H1 (cell line): ENCODE measurements at regions not wholly inside any gene's neighbourhood (a gene's known extent, or its start where the extent isn't known, plus 50 kb on each side); places are given as distances from the start of the nearest gene placed in this dataset.

ENCODE experiments used
- BCL11A ChIP-seq, 2 experiments: IDR thresholded peaks; one replicate each; pipeline ENCODE4 v1.6.1; 2011; ENCODE audit warnings: low read depth in 2 of 2, low read length in 2 of 2, mild to moderate bottlenecking in 2 of 2
- CBX8 ChIP-seq: fragments of 300-800, 300-1000 bp; sonication (generic); IDR thresholded peaks from 2 replicates; pipeline ENCODE4 v1.7.1; 2016; ENCODE audit warnings: low read depth, low read length, borderline replicate concordance
- YY1 ChIP-seq: IDR thresholded peaks from 2 replicates; pipeline ENCODE4 v1.6.1; 2011; ENCODE audit warnings: low read depth, mild to moderate bottlenecking, low read length
- TF ChIP-seq, protein P1 (sequence below), 3 experiments: IDR thresholded peaks; 1 replicate in 2 of 3; 2 replicates in 1 of 3; pipeline versions ENCODE4 v1.5.1 to v1.6.1; 2011; ENCODE audit warnings: low read length in 3 of 3, mild to moderate bottlenecking in 3 of 3, inconsistent platforms in 2 of 3, low read depth in 1 of 3, moderate library complexity in 1 of 3; ENCODE audit not compliant: insufficient read depth in 1 of 3; ENCODE audit errors: control extremely low read depth in 1 of 3
- TF ChIP-seq, protein P2 (sequence below): IDR thresholded peaks from 2 replicates; pipeline ENCODE4 v1.6.1; 2012; ENCODE audit warnings: inconsistent platforms

DNA sequence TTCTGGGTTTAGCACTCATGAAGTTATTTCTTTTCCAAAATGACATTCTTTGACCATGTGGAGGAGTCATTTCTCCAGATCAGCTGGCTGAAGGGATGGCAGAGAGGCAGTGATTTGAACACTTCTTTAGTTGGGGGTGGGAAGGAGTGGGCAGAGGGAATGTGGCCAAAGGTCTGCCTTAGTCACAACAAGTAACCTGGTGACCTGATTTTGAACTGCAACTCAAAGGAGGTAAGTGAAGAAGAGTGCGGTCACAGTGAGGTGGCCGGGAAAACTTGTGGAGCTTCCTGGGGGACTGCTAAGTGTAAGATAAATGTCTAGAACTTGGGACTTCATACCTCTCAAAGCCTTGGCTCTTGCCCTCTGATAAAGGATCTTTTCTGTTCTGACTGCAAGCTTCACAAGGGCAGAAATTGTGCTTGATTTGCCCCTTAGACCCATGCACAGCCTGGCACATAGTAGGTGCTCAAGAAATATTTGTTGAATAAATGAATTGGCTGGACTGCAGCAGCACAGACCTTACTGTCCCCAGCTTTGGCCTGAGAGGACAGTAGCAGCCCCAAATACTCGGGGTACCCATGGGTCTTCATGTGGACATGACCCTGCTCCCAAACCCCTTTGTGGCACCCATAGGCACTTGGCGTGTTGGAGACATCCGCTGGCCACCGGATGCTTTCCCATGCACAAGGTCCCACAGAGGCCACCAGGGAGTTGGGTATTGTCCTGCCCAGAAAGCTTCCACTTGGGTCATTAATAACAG, 99.0 kb upstream of the ALX4 start (continued):
- TF ChIP-seq, protein P1, sequence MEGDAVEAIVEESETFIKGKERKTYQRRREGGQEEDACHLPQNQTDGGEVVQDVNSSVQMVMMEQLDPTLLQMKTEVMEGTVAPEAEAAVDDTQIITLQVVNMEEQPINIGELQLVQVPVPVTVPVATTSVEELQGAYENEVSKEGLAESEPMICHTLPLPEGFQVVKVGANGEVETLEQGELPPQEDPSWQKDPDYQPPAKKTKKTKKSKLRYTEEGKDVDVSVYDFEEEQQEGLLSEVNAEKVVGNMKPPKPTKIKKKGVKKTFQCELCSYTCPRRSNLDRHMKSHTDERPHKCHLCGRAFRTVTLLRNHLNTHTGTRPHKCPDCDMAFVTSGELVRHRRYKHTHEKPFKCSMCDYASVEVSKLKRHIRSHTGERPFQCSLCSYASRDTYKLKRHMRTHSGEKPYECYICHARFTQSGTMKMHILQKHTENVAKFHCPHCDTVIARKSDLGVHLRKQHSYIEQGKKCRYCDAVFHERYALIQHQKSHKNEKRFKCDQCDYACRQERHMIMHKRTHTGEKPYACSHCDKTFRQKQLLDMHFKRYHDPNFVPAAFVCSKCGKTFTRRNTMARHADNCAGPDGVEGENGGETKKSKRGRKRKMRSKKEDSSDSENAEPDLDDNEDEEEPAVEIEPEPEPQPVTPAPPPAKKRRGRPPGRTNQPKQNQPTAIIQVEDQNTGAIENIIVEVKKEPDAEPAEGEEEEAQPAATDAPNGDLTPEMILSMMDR (IDR thresholded peaks at IDR 0.05; ENCODE audit: control extremely low read depth in 1 of 3, insufficient read depth in 1 of 3, low read depth in 1 of 3, low read length in 3 of 3) = no peak
- TF ChIP-seq, protein P2, sequence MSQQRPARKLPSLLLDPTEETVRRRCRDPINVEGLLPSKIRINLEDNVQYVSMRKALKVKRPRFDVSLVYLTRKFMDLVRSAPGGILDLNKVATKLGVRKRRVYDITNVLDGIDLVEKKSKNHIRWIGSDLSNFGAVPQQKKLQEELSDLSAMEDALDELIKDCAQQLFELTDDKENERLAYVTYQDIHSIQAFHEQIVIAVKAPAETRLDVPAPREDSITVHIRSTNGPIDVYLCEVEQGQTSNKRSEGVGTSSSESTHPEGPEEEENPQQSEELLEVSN = no peak
- no peak for TF ChIP-seq YY1
- TF ChIP-seq BCL11A (IDR thresholded peaks at IDR 0.05; ENCODE audit: low read depth in 2 of 2, low read length in 2 of 2) = no peak
- no peak for TF ChIP-seq CBX8
